T47D (cell line): ENCODE measurements at regions not wholly inside any gene's neighbourhood (a gene's known extent, or its start where the extent isn't known, plus 50 kb on each side); places are given as distances from the start of the nearest gene placed in this dataset.
A peak's percentile ranks its signal among the peaks of the same experiment; 100 is the strongest.

Experiments used
- DNase-seq, 2 experiments: peaks; one replicate each; pipeline versions ENCODE4 v3.0.0 to v3.0.0-alpha.2; 2011 to 2012; ENCODE audit warnings: low read depth in 1 of 2, low spot score in 1 of 2
- JUND ChIP-seq: IDR thresholded peaks from 2 replicates; pipeline ENCODE4 v1.6.1; 2012; ENCODE audit warnings: low read depth
- in situ Hi-C: cut with HindIII; loops from 2 replicates; pipeline ENCODE4 v1.10.0; 2016; ENCODE audit warnings: low sequenced_read_pairs, low pct_unique_long_range_greater_than_20kb

DNA sequence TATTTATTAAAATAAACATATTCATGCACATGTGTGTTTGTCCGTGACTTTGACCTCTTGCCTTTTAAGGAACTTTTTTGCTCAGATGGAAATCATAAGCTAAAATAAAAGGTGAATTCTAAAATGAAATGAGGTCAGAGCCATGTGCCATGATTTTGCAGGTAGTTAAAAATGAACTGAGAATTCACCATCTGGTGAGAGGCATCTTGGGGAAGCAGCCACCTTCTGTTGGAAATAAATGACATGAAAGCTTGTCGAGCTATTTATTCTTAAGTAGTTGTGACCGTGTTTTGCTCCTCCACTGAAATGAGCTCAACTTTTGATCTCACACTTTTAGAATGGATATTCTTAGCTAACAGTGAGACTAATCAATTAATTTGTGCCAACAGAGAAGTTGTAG lies 56.8 kb upstream of the CNOT2 start:
- in situ Hi-C loops: no loop called here
- TF ChIP-seq JUND: no peak
- DNase-seq: no peak

DNA sequence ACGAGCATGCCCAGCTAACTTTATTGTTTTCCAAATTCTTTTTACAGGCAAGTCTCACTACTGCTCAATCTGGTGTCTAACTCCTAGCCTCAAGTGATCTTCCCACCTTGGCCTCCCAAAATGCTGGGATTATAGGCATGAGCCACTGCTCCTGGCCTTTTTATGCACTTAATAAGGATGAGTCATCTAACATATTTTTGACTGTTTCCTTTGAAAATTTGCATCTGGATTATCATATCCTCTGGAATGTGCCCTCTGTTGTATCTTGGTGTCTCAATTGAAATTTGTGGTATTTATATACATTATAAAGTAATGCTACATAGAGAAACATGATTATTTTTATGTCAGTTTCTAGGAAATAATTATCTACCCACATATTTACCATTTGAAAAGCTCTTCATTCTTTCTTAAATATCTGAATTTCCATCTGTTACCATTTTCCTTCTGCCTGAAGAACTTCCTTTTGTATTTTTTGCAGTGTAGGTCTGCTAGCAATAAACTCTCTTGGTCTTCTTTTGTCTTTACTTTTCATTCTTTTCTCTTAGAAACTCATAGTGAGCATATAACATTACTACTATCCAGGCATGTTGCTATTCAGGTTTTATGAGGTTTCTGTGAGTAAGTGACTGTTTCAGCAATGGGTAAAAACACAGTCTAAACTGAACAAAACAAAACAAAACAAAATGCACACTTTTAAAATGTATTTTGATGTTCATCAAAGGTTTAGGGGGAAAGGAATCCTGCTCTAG lies 52.8 kb upstream of the CNOT2 start:
- in situ Hi-C loops: no loop called here
- peak in 1 of 2 experiments; percentile 26 for DNase-seq
- TF ChIP-seq JUND: no peak
